Fibroblast of lung (primary cell): ENCODE measurements at regions not wholly inside any gene's neighbourhood (a gene's known extent, or its start where the extent isn't known, plus 50 kb on each side); places are given as distances from the start of the nearest gene placed in this dataset.

Experiments used
- DNase-seq, 2 donors: peaks; one replicate each; pipeline versions ENCODE4 v3.0.0 to v3.0.0-alpha.2; 2010; ENCODE audit warnings: low read depth in 2 of 2
- H2AFZ ChIP-seq: 2 replicates; pipeline ENCODE4 v1.5.1; 2012; ENCODE audit warnings: low read length, control low read depth, inconsistent platforms
- H3K27ac ChIP-seq: 2 replicates; pipeline ENCODE4 v1.5.1; 2011; ENCODE audit warnings: low read length, control low read depth; ENCODE audit not compliant: insufficient read depth
- H3K27me3 ChIP-seq: 2 replicates; pipeline ENCODE4 v1.5.1; 2011; ENCODE audit warnings: mild to moderate bottlenecking, low read length; ENCODE audit not compliant: control insufficient read depth, insufficient read depth
- H3K36me3 ChIP-seq: 2 replicates; pipeline ENCODE4 v1.5.1; 2011; ENCODE audit warnings: low read length; ENCODE audit not compliant: control insufficient read depth, insufficient read depth
- H3K4me1 ChIP-seq: 2 replicates; pipeline ENCODE4 v1.5.1; 2011; ENCODE audit warnings: low read length; ENCODE audit not compliant: control insufficient read depth, insufficient read depth; ENCODE audit errors: extremely low read depth
- H3K4me2 ChIP-seq: 2 replicates; pipeline ENCODE4 v1.5.1; 2011; ENCODE audit warnings: low read length, control low read depth; ENCODE audit not compliant: insufficient read depth; ENCODE audit errors: extremely low read depth
- H3K4me3 ChIP-seq, 4 experiments: fragments of 200-600 bp in 1 of 4; sonication (generic) in 1 of 4; replicated peaks in 1 of 4; 2 replicates each; pipeline ENCODE4 v1.5.1; 2011 to 2016; ENCODE audit warnings: low read length in 4 of 4, low read depth in 3 of 4, mild to moderate bottlenecking in 3 of 4, control low read depth in 2 of 4, inconsistent platforms in 1 of 4, mixed read lengths in 1 of 4; ENCODE audit not compliant: insufficient read depth in 1 of 4; ENCODE audit errors: control extremely low read depth in 1 of 4
- H3K79me2 ChIP-seq: 2 replicates; pipeline ENCODE4 v1.5.1; 2012; ENCODE audit warnings: mild to moderate bottlenecking, low read length, inconsistent platforms; ENCODE audit not compliant: control insufficient read depth, insufficient read depth
- H3K9ac ChIP-seq: 2 replicates; pipeline ENCODE4 v1.5.1; 2011; ENCODE audit warnings: mild to moderate bottlenecking, low read length, control low read depth; ENCODE audit not compliant: insufficient read depth
- H3K9me3 ChIP-seq: 2 replicates; pipeline ENCODE4 v1.5.1; 2012; ENCODE audit warnings: low read depth, low read length; ENCODE audit not compliant: control insufficient read depth, insufficient read depth
- H4K20me1 ChIP-seq: 2 replicates; pipeline ENCODE4 v1.5.1; 2011; ENCODE audit warnings: low read length; ENCODE audit not compliant: control insufficient read depth, insufficient read depth; ENCODE audit errors: extremely low read depth
- EZH2 ChIP-seq: IDR thresholded peaks from 2 replicates; pipeline ENCODE4 v1.5.1; 2012; ENCODE audit warnings: low read length, control low read depth, mild to moderate bottlenecking; ENCODE audit errors: missing control alignments
- TF ChIP-seq, protein P1 (sequence below), 2 donors: IDR thresholded peaks in 1 of 2; conservative IDR thresholded peaks in 1 of 2; 1 replicate in 1 of 2; 2 replicates in 1 of 2; pipeline ENCODE4 v1.5.1; 2011 to 2012; ENCODE audit warnings: low read length in 2 of 2, control low read depth in 1 of 2, inconsistent platforms in 1 of 2, low read depth in 1 of 2, mild to moderate bottlenecking in 1 of 2

DNA sequence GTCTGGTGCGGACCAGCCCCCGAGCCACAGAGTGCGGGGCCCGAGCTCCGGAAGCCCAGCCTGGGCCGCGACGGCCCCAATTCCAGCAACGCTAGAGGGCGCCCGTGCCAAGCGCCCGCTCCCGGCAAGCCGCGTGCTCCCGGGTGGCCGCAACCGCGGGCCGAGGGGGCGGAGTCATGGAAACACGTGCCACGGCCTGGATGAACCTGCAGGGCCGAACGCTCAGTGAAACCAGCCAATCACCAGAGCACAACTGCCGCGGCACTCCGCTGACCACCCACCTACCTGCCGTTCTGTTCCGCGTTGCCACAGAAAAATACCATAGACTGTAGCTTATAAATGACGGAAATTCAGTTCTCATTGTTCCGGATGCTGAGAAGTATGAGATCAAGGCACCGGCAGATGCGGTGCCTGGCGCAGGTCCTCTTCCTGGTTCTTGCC lies 85.7 kb upstream of the FOXC1 start:
- Histone ChIP-seq H2AFZ (no peak overlapping the region), H3K4me2 (no peak overlapping the region), H3K79me2 (no peaks in the 10 kb centered on the region), H3K4me3 (no peak overlapping the region), H3K27ac (no peak overlapping the region), H4K20me1 (no peaks in the 10 kb centered on the region), H3K9ac (no peak overlapping the region), H3K9me3 (no peaks in the 10 kb centered on the region), H3K27me3 (peaks cover 3% of the 10 kb centered on the region), H3K4me1 (peaks cover 2% of the 10 kb centered on the region), H3K36me3 (no peaks in the 10 kb centered on the region)
- TF ChIP-seq EZH2 = no peak
- TF ChIP-seq, protein P1, sequence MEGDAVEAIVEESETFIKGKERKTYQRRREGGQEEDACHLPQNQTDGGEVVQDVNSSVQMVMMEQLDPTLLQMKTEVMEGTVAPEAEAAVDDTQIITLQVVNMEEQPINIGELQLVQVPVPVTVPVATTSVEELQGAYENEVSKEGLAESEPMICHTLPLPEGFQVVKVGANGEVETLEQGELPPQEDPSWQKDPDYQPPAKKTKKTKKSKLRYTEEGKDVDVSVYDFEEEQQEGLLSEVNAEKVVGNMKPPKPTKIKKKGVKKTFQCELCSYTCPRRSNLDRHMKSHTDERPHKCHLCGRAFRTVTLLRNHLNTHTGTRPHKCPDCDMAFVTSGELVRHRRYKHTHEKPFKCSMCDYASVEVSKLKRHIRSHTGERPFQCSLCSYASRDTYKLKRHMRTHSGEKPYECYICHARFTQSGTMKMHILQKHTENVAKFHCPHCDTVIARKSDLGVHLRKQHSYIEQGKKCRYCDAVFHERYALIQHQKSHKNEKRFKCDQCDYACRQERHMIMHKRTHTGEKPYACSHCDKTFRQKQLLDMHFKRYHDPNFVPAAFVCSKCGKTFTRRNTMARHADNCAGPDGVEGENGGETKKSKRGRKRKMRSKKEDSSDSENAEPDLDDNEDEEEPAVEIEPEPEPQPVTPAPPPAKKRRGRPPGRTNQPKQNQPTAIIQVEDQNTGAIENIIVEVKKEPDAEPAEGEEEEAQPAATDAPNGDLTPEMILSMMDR (conservative IDR thresholded peaks at IDR 0.05 in 1 of 2, IDR thresholded peaks at IDR 0.05 in 1 of 2; ENCODE audit: low read depth in 1 of 2, low read length in 2 of 2) = peak; percentile 26 to 47
- DNase-seq = peak; percentile 48 to 57

- DNase-seq = no peak
- no peaks in the 10 kb centered on the region for H3K9me3 ChIP-seq
- H3K4me2 ChIP-seq = no peak overlapping the region
- TF ChIP-seq EZH2 = no peak
- TF ChIP-seq, protein P1 (conservative IDR thresholded peaks at IDR 0.05 in 1 of 2, IDR thresholded peaks at IDR 0.05 in 1 of 2; ENCODE audit: low read depth in 1 of 2, low read length in 2 of 2) = no peak
- H3K27me3 ChIP-seq = peaks cover 3% of the 10 kb centered on the region
- no peak overlapping the region for H3K4me3 ChIP-seq
- no peaks in the 10 kb centered on the region for H3K79me2 ChIP-seq
- H3K4me1 ChIP-seq = peaks cover 2% of the 10 kb centered on the region
- H4K20me1 ChIP-seq = no peaks in the 10 kb centered on the region
- no peak overlapping the region for H2AFZ ChIP-seq
- no peaks in the 10 kb centered on the region for H3K36me3 ChIP-seq
- H3K27ac ChIP-seq = no peak overlapping the region
- no peak overlapping the region for H3K9ac ChIP-seq
Observed at GRCh38 chr6:1525364-1526038, 84.2 kb upstream of the FOXC1 start.

DNA sequence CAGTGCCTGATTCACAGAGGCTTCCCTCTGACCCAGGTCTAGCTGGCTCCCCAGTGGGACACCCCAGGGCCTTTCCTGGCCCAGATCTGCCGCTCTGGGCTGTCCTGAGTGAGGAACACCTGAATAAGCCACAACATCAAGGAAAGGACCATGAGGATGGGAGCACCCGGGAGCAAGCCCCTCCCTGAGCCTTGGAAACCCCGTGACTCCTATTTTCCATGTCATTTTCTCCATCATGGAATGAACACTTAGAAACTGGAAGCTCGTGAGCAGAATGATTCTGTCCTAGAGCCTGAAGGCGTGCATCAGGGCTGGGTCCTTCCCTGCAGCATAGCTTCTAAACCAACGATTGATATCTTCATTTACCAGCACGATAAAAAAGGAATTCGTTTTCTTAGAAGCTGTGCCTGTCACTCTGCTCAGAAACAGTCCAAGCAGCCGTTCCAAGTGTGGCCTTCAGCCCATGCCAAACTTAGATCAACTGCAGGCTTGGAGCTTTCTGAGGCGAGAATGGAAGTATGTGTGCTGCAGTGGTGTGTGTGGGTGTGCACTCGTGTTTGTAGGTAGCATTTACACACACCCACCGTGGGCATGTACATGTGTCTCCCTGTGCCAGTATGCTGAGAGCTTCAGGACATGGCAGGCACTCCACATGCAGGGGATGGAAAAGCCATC lies 83.2 kb upstream of the FOXC1 start:
- Histone ChIP-seq H3K4me3 (no peak overlapping the region), H3K4me2 (no peak overlapping the region), H3K4me1 (peaks cover 2% of the 10 kb centered on the region), H3K36me3 (no peaks in the 10 kb centered on the region), H2AFZ (no peak overlapping the region), H3K79me2 (no peaks in the 10 kb centered on the region), H4K20me1 (no peaks in the 10 kb centered on the region), H3K9ac (no peak overlapping the region), H3K27me3 (peaks cover 3% of the 10 kb centered on the region), H3K27ac (no peak overlapping the region), H3K9me3 (no peaks in the 10 kb centered on the region)
- peak in 1 of 2 donors; percentile 13 for DNase-seq
- TF ChIP-seq, protein P1 (conservative IDR thresholded peaks at IDR 0.05 in 1 of 2, IDR thresholded peaks at IDR 0.05 in 1 of 2; ENCODE audit: low read depth in 1 of 2, low read length in 2 of 2) = no peak
- TF ChIP-seq EZH2 = no peak
